ENCODE measurements at regions not wholly inside any gene's neighbourhood (a gene's known extent, or its start where the extent isn't known, plus 50 kb on each side); places are given as distances from the start of the nearest gene placed in this dataset.

DNA sequence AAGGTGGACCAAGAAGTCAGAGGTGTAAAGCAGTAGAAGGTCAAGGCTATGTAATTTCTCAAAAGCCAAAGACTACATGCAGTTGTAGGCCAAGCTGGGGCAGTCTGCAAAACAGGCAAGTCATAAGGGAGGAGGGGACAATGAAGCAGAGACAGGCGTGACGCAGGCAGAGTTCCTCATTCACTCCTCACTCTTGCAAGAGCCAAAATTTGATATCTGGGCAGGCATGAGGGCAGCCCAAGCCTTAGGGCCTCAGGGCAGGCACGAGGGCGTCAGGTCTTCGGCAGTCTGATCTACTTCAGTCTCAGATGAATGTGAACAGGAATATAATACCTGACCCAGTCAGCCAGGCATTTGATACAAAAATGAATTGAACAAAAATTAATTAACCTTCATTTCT is 86.4 kb upstream of the AGA start:
- TF ChIP-seq POLR2A (IDR thresholded peaks at IDR 0.05; ENCODE audit: low read length) (no peak), GATA1 (IDR thresholded peaks at IDR 0.05; ENCODE audit: low read depth, low read length) (no peak)

Data from erythroblast (primary cell).